ENCODE measurements at regions not wholly inside any gene's neighbourhood (a gene's known extent, or its start where the extent isn't known, plus 50 kb on each side); places are given as distances from the start of the nearest gene placed in this dataset.

DNA sequence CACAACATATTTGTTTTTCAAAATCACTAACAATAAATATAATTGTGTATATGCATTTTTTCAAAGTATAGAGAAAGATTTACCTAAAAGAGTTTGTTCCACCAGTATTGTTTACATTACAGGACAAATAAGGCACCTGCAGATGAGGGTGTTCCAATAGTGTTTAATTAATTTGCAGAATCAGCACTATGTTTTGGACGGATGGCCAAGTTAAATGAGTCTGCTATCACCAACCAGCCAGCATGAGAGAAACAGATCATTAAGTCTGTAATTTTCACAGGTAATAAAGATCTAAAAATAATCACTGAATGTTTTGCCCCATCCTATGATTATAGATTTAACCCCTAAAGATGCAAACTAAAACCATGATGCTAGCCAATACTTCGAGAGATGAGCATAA is 2247.0 kb downstream of the NCAM2 start:
- TF ChIP-seq EZH2phosphoT487 (IDR thresholded peaks at IDR 0.05; ENCODE audit: insufficient read depth, low read depth) (no peak), EZH2 (IDR thresholded peaks at IDR 0.05; ENCODE audit: insufficient read depth, poor library complexity, severe bottlenecking) (no peak)

Measured in GM23248 (cell line).